Medulla oblongata (tissue), 1 donor: ENCODE measurements at regions not wholly inside any gene's neighbourhood (a gene's known extent, or its start where the extent isn't known, plus 50 kb on each side); places are given as distances from the start of the nearest gene placed in this dataset.
A peak's percentile ranks its signal among the peaks of the same experiment; 100 is the strongest.
"Not testable (repeated sequence)": the region's sequence is repeated elsewhere in the genome, so short reads cannot be mapped to it uniquely, and the experiment has no call there.

ENCODE experiments used
- DNase-seq: peaks from one replicate; pipeline ENCODE4 v3.0.0-alpha.2; 2015; ENCODE audit errors: extremely low spot score

DNA sequence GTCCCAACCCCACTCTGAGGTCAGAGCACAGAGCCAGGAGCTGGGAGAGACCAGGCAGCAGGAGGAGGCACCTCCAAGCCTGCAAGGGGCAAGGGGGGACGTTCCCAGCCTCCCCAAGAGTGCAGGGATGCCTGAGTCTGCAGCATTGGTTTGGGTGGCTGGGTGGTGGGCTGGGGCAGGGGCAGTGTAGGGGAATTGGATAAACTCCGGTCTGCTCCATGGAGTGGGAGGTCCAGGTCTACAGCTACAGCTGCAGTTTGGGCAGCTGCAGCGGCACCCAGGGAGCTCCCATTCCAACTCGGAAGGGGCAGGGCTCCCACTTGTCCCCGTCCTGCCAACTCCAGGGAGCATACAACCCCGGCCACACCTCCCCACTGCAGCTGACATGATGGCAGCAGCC, 617.5 kb upstream of the SEMA6D start:
- not testable (repeated sequence) for DNase-seq

DNA sequence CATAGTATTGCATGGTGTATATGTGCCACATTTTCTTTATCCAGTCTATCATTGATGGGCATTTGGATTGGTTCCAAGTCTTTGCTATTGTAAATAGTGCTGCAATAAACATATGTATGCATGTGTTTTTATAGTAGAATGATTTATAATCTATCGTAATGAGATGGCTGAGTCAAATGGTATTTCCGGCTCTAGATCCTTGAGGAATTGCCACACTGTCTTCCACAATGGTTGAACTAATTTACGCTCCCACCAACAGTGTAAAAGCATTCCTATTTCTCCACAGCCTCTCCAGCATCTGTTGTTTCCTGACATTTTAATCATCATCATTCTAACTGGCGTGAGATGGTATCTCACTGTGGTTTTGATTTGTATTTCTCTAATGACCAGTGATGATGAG, 608.5 kb upstream of the SEMA6D start:
- not testable (repeated sequence) for DNase-seq

DNA sequence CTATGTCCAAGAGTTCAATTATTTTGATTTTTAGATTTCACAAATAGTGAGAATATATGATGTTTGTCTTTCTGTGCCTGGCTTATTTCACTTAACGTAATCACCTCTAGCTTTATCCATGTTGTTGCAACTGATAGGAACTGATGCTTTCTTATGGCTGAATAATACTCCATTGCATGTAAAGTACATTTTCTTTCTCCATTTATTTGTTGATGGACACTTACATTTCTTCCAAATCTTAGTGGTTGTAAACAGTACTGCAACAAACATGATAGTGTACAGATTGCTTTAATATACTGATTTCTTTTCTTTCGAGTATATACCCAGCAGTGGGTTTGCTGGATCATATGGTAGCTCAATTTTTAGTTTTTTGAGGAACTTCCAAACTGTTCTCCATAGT, 600.6 kb upstream of the SEMA6D start:
- no peak for DNase-seq

GRCh38 chr15:47119349-47119748, 598.0 kb upstream of the SEMA6D start:
- no peak for DNase-seq

- DNase-seq: no peak
These were observed 592.7 kb upstream of the SEMA6D start for GRCh38 chr15:47124430-47125102.

DNA sequence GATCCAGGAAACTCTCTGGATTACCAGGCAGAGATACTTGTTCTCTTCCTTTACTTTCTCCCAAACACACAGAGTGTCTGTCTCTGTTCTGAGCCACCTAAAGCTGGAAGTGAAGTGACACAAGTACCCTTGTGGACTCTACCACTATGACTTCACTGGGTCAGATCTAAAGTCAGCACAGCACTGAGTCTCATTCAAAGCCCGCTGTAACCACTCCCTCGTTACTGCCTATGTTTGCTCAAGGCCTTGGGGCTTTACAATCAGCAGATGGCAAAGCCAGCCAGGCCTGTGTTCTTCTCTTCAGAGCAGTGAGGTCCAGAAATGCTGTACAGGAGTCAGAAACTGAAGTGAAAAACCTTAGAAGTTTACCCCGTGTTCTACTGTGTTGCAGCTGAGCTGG, 588.3 kb upstream of the SEMA6D start:
- no peak for DNase-seq

DNA sequence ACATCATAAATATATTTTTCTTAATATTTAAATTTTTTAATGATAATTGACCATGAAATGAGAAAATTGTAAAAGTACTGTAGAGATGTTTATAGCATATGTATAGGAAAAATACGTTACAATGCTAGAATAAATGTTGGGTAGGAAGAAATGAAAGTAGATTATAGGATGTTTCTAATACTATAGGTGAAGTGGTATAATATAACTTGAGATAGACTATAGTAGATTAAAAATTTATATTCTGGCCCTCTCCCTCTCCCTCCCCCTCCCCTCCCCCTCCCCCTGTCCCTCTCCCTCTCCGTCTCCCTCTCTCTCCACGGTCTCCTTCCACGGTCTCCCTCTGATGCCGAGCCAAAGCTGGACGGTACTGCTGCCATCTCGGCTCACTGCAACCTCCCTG, 585.9 kb upstream of the SEMA6D start:
- DNase-seq: not testable (repeated sequence)

DNA sequence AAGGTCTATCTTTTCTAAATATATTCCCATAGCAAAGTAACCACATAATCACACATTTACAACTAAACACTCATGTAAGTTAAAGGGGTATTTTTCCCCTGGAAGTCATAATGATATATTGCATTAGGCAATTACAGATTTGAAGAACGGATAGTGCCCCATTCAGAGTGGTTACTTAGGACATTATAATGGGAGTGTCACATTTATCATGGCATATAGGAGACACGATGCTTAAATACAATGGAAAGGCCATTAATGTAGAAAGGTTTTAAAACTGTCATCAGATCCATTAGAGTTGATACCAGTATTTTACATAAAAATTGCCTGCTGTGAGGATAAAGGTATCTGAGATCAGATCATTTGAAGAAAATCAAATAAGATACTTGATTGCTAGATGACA, 582.0 kb upstream of the SEMA6D start:
- DNase-seq: no peak

GRCh38 chr15:47136236-47136635, 581.1 kb upstream of the SEMA6D start:
- no peak for DNase-seq

GRCh38 chr15:47139965-47140364, 577.3 kb upstream of the SEMA6D start:
- no peak for DNase-seq

DNA sequence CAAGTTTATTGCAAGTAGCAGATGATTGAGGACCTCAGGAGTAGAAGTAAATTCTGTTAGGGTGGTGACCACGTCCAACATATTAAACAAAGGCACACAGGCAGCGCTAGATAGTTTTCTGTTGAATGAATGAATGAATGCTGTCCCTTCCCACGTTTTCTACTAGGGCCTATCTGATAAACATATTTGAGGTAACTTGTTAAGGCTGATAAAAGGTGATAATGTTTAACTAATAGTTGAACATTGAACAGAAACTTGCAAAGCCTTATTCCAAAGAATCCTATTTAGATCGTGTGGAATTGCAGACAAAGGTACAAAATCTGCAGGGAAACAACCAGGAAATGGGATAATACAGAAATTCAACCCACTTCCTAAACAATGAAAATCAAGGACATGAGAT, 559.5 kb upstream of the SEMA6D start:
- no peak for DNase-seq

GRCh38 chr15:47158573-47158972, 558.7 kb upstream of the SEMA6D start:
- DNase-seq: no peak

DNA sequence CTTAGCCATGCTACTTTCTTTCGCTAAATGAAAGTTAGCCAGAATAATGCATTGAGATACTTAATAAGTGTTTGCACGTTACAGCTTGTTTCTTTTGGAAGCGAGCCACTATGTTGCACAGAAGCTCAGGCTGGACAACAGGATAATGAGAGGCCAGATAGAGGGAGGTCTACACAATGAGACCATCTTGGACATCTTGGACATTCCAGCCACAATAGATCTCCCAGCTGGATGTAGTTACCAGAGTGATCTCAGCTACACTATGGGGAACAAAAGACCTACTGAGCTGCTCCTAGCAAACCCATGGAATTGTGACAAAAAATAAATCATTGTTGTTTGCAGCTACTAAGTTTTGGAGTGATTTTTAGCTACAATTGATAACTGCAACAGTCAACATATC, 540.1 kb upstream of the SEMA6D start:
- DNase-seq: no peak

DNA sequence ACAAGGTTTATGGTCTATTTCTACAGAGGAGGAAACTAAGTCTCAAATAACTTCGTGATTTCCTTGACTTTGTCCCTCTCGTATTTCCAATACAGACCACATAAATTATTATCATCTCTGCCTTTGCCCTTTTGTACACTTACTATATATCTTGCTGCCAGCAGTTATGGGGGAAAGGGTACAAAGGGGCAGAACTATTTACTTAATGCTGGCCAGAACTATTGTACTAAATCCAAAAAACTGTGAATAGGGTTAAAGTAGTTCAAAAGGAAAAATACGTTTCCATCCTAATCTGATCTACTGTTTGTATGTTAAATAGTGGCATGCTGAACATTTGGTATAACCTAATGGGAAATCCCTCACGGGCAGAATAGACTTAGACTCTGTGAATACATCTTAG, 537.3 kb upstream of the SEMA6D start:
- DNase-seq: no peak

DNA sequence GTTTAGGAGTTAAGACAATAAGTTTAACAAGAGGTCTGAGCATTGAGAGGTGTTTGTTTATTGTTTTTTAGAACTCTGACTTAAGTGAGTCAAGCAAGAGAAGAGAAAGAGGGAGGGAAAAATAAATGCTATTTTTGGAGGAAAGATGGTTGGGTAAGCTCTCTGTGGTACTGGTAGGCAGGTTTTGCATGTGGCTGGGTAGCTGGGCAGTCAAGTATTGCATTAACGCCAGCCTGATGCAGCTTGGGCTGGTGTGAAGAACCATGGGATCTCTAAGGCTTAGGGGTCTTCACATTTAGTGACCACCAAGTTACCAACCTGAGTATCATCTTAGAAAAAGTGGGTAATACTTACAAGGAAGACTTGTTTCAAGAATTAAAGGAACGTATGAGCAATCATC, 534.5 kb upstream of the SEMA6D start:
- no peak for DNase-seq

- no peak for DNase-seq
These were observed 533.0 kb upstream of the SEMA6D start for GRCh38 chr15:47184003-47184907.

GRCh38 chr15:47184908-47185801, 532.1 kb upstream of the SEMA6D start:
- DNase-seq: no peak

GRCh38 chr15:47186075-47186474, 531.2 kb upstream of the SEMA6D start:
- DNase-seq: no peak

- no peak for DNase-seq
These were observed 528.4 kb upstream of the SEMA6D start for GRCh38 chr15:47188758-47189507.

DNA sequence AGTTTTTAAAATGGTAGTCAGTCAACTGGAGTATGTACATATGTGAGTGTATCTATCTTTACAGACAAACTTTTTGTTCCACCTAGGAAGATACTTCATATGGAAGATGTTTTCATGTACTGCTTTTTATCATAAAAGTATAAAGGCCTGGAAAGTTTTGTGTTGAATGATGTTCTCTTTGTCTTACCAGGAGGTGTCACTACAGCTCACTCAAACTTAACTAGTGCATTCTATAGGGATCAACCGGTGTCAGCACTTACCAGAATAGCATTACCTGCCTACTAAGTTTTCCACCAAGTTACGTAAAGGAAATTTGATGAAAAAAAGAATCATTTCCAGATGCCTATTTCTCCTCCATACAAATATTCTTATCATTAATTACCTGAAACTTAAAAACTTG, 522.6 kb upstream of the SEMA6D start:
- DNase-seq: no peak

DNA sequence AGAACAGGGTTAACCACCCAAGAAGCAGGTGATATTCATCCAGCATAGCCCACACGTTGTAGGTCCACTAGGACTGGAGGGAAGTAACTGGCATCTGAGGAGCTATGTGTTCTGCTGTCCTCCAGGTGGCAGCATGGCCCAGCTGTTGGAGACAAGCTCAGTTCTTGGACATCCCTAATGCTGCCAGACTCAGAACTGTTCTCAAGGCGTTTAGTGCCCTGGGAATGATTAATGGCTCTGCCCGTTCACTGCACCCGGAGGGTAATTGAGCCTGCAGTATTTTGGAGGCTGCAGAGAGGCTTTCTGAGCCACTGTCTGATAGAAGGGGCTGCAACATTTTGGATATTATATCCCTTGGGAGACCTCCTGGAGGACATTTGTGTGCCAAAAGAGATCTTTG, 521.3 kb upstream of the SEMA6D start:
- DNase-seq: peak; percentile 94
